Parathyroid adenoma (tissue), 2 donors: ENCODE measurements at regions not wholly inside any gene's neighbourhood (a gene's known extent, or its start where the extent isn't known, plus 50 kb on each side); places are given as distances from the start of the nearest gene placed in this dataset.

ENCODE experiments used
- H2AFZ ChIP-seq: fragments of 300-600 bp; sonication (generic); one replicate; pipeline ENCODE4 v1.7.0; 2017; ENCODE audit warnings: antibody characterized with exemption, mild to moderate bottlenecking
- H3K27ac ChIP-seq: fragments of 300-600 bp; sonication (generic); one replicate; pipeline ENCODE4 v1.7.0; 2017
- H3K27me3 ChIP-seq: fragments of 300-600 bp; sonication (generic); one replicate; pipeline ENCODE4 v1.7.0; 2017; ENCODE audit warnings: low read length; ENCODE audit not compliant: control insufficient read depth, insufficient read depth
- H3K36me3 ChIP-seq: fragments of 300-600 bp; sonication (generic); one replicate; pipeline ENCODE4 v1.7.0; 2017; ENCODE audit warnings: low read length; ENCODE audit not compliant: control insufficient read depth, insufficient read depth
- H3K4me1 ChIP-seq: fragments of 300-600 bp; sonication (generic); one replicate; pipeline ENCODE4 v1.7.0; 2017; ENCODE audit warnings: control low read depth
- H3K4me2 ChIP-seq: fragments of 300-600 bp; sonication (generic); one replicate; pipeline ENCODE4 v1.7.0; 2017; ENCODE audit warnings: low read length
- H3K4me3 ChIP-seq: fragments of 300-600 bp; sonication (generic); one replicate; pipeline ENCODE4 v1.7.0; 2017; ENCODE audit warnings: low read depth, low read length
- H3K79me2 ChIP-seq: fragments of 300-600 bp; sonication (generic); one replicate; pipeline ENCODE4 v1.7.0; 2017; ENCODE audit warnings: control low read depth
- H3K9ac ChIP-seq: fragments of 300-600 bp; sonication (generic); one replicate; pipeline ENCODE4 v1.7.0; 2017; ENCODE audit warnings: mild to moderate bottlenecking
- H3K9me3 ChIP-seq: fragments of 300-600 bp; sonication (generic); one replicate; pipeline ENCODE4 v1.7.0; 2017; ENCODE audit warnings: low read length; ENCODE audit not compliant: control insufficient read depth
- TF ChIP-seq, protein P1 (sequence below): fragments of 300-600 bp; sonication (generic); IDR thresholded peaks from one replicate; pipeline ENCODE4 v1.7.0; 2017; ENCODE audit warnings: antibody characterized with exemption, mild to moderate bottlenecking
- donor health status: primary hyperparathyroidism.

DNA sequence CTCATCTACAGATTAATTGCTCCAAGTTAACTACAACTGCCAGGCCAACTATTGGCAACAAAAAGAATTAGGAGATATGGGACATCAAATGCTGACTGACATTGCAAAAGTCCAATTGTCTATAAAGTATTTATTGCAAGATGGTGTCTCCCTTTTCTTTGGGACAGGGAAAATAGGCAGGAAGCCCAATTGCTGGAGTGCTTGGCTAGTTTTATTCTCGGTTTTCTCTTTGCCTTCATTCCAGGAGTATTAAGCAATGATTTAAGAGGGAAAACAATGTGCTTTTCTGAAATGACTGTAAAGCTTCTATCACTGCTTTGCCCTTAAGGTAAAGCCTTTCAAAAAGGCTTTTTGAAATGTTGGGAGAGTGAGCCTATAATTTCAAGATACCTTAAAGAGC lies 62.8 kb upstream of the DIAPH2 start:
- Histone ChIP-seq H2AFZ (no peak overlapping the region), H3K36me3 (no peaks in the 10 kb centered on the region), H3K9me3 (no peaks in the 10 kb centered on the region), H3K4me3 (no peak overlapping the region), H3K4me2 (no peak overlapping the region), H3K9ac (no peak overlapping the region), H3K27me3 (no peaks in the 10 kb centered on the region), H3K79me2 (no peaks in the 10 kb centered on the region), H3K27ac (no peak overlapping the region), H3K4me1 (no peaks in the 10 kb centered on the region)
- TF ChIP-seq, protein P1, sequence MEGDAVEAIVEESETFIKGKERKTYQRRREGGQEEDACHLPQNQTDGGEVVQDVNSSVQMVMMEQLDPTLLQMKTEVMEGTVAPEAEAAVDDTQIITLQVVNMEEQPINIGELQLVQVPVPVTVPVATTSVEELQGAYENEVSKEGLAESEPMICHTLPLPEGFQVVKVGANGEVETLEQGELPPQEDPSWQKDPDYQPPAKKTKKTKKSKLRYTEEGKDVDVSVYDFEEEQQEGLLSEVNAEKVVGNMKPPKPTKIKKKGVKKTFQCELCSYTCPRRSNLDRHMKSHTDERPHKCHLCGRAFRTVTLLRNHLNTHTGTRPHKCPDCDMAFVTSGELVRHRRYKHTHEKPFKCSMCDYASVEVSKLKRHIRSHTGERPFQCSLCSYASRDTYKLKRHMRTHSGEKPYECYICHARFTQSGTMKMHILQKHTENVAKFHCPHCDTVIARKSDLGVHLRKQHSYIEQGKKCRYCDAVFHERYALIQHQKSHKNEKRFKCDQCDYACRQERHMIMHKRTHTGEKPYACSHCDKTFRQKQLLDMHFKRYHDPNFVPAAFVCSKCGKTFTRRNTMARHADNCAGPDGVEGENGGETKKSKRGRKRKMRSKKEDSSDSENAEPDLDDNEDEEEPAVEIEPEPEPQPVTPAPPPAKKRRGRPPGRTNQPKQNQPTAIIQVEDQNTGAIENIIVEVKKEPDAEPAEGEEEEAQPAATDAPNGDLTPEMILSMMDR = no peak
